SK-N-MC (cell line): ENCODE measurements at regions not wholly inside any gene's neighbourhood (a gene's known extent, or its start where the extent isn't known, plus 50 kb on each side); places are given as distances from the start of the nearest gene placed in this dataset.

Source experiments
- DNase-seq: peaks from one replicate; pipeline ENCODE4 v3.0.0-alpha.2; 2011; ENCODE audit warnings: low read depth, low spot score
- H3K27ac ChIP-seq: fragments of 200-600 bp; sonication (generic); 2 replicates; pipeline ENCODE4 v1.5.1; 2016; ENCODE audit warnings: mixed run types
- H3K36me3 ChIP-seq: fragments of 200-600 bp; sonication (generic); 2 replicates; pipeline ENCODE4 v1.6.1; 2017; ENCODE audit warnings: antibody characterized with exemption, low read length, mixed read lengths; ENCODE audit not compliant: insufficient read depth
- H3K4me3 ChIP-seq: fragments of 200-600 bp; sonication (generic); 2 replicates; pipeline ENCODE4 v1.5.1; 2016
- H3K9ac ChIP-seq: fragments of 200-600 bp; sonication (generic); 2 replicates; pipeline ENCODE4 v1.8.0; 2017; ENCODE audit warnings: mixed run types, mixed read lengths; ENCODE audit not compliant: insufficient read length
- H3K9me3 ChIP-seq: fragments of 200-600 bp; sonication (generic); 2 replicates; pipeline ENCODE4 v1.6.1; 2017; ENCODE audit warnings: low read depth, mild to moderate bottlenecking, antibody characterized with exemption, low read length, moderate library complexity, mixed read lengths
- EZH2 ChIP-seq: fragments of 200-600 bp; sonication (generic); IDR thresholded peaks from one replicate; pipeline ENCODE4 v1.6.1; 2017; ENCODE audit warnings: antibody characterized with exemption
- FOXP2 ChIP-seq: optimal IDR thresholded peaks from 2 replicates; pipeline ENCODE3; 2011; ENCODE audit warnings: mild to moderate bottlenecking, moderate library complexity; ENCODE audit not compliant: insufficient read depth; ENCODE audit errors: extremely low read length, control extremely low read depth
- POLR2AphosphoS5 ChIP-seq: IDR thresholded peaks from 2 replicates; pipeline ENCODE4 v1.6.1; 2012; ENCODE audit warnings: mild to moderate bottlenecking, low read depth, low read length, borderline replicate concordance

DNA sequence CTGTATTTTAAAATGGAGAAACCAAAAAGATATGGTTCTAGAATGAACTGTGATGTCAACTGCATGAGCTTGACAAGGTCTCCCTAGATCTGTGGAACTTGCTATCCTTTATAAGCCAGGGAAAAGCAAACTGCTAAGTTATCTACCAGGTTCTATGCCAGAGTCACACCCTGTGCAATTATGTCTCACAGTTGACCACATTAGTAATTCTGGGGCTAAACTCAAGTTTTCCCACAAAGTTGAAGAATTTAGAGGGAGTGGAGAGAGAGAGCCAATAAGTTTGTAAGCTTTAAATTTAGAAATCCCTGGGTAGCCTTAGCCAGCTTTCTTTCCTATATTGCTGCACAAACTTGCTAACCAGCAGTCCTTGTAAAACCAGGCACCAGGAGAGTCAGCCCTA lies 407.0 kb upstream of the SASH1 start:
- no peaks in the 10 kb centered on the region for H3K9me3 ChIP-seq
- H3K36me3 ChIP-seq, result no peaks in the 10 kb centered on the region
- H3K4me3 ChIP-seq, result no peak overlapping the region
- H3K27ac ChIP-seq, result no peak overlapping the region
- no peak overlapping the region for H3K9ac ChIP-seq
- DNase-seq, result no peak
- no peak for TF ChIP-seq FOXP2
- TF ChIP-seq EZH2, result no peak
- TF ChIP-seq POLR2AphosphoS5, result no peak

GRCh38 chr6:147936703-147937470 lies 405.8 kb upstream of the SASH1 start:
- no peaks in the 10 kb centered on the region for H3K36me3 ChIP-seq
- DNase-seq, result no peak
- H3K9ac ChIP-seq, result no peak overlapping the region
- H3K27ac ChIP-seq, result no peak overlapping the region
- TF ChIP-seq POLR2AphosphoS5, result no peak
- no peak for TF ChIP-seq EZH2
- TF ChIP-seq FOXP2, result no peak
- no peaks in the 10 kb centered on the region for H3K9me3 ChIP-seq
- H3K4me3 ChIP-seq, result no peak overlapping the region

- H3K4me3 ChIP-seq, result peak overlapping the region; percentile 71
- DNase-seq, result peak; percentile 78
- peak overlapping the region; percentile 68 for H3K9ac ChIP-seq
- H3K36me3 ChIP-seq, result no peaks in the 10 kb centered on the region
- H3K9me3 ChIP-seq, result no peaks in the 10 kb centered on the region
- H3K27ac ChIP-seq, result peak overlapping the region; percentile 97
- TF ChIP-seq EZH2 (no peak), FOXP2 (peak; percentile 97)
Observed at GRCh38 chr6:147941143-147941542, 401.5 kb upstream of the SASH1 start.

- Histone ChIP-seq H3K9me3 (no peaks in the 10 kb centered on the region), H3K27ac (peak overlapping the region; percentile 97), H3K9ac (no peak overlapping the region), H3K4me3 (no peak overlapping the region), H3K36me3 (no peaks in the 10 kb centered on the region)
- TF ChIP-seq POLR2AphosphoS5, result no peak
- no peak for TF ChIP-seq FOXP2
- no peak for TF ChIP-seq EZH2
- no peak for DNase-seq
Observed at GRCh38 chr6:147942363-147942762, 400.3 kb upstream of the SASH1 start.

DNA sequence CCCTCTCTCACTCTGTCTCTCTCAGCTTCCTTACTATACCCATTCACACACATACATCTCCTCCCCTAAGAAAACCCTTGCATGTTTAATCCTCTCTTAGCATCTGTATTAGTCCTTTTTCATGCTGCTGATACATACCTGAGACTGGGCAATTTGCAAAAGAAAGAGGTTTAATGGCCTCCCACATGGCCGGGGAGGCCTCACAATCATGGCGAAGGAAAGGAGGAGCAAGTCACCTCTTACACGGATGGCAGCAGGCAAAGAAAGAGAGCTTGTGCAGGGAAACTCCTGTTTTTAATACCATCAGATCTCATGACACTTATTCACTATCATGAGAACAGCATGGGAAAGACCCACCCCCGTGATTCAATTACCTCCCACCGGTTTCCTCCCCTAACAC lies 398.5 kb upstream of the SASH1 start:
- TF ChIP-seq EZH2 (no peak), FOXP2 (no peak), POLR2AphosphoS5 (no peak)
- H3K27ac ChIP-seq, result no peak overlapping the region

GRCh38 chr6:147947521-147947920 lies 395.1 kb upstream of the SASH1 start:
- Histone ChIP-seq H3K9ac (peak overlapping the region; percentile 43), H3K4me3 (peak overlapping the region; percentile 73), H3K27ac (peak overlapping the region; percentile 81), H3K36me3 (no peaks in the 10 kb centered on the region), H3K9me3 (no peaks in the 10 kb centered on the region)
- TF ChIP-seq FOXP2 (no peak), EZH2 (no peak), POLR2AphosphoS5 (no peak)
- no peak for DNase-seq

More for the DNA sequence above, 398.5 kb upstream of the SASH1 start:
- Histone ChIP-seq H3K9ac (no peak overlapping the region), H3K9me3 (no peaks in the 10 kb centered on the region), H3K36me3 (no peaks in the 10 kb centered on the region), H3K4me3 (no peak overlapping the region)
- no peak for DNase-seq

DNA sequence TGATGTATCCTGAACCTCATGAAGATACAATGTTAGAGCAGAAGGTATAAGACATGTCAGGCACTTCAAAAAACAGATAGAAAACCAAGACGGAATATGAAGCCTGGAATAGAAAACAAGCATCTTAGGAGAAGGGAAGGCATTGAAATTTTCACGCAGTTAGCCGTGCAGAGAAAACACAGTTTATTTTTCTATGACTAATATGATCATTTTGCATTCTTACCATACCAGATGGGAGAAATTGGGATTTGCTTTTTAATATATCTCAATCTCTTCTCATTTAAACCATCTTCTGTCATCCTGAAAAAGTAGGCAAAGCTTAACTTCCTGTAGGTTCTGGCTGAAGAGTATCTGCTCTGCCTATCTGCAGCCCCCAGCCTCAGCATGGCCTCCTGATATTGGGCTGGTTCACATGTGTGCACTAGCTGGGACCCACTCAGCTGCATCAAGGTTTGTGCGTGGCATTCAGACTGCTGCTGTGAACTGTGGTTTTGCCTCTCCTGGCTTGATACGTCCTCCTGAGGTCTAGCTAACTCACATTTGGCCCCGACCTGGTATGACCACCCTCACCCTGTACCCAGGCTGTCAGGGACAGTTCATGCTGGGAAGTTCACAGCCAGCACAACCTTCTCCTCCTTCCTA lies 392.5 kb upstream of the SASH1 start:
- Histone ChIP-seq H3K4me3 (no peak overlapping the region), H3K36me3 (no peaks in the 10 kb centered on the region), H3K27ac (no peak overlapping the region), H3K9ac (no peak overlapping the region), H3K9me3 (no peaks in the 10 kb centered on the region)
- TF ChIP-seq FOXP2 (no peak), EZH2 (no peak), POLR2AphosphoS5 (no peak)
- DNase-seq, result no peak

DNA sequence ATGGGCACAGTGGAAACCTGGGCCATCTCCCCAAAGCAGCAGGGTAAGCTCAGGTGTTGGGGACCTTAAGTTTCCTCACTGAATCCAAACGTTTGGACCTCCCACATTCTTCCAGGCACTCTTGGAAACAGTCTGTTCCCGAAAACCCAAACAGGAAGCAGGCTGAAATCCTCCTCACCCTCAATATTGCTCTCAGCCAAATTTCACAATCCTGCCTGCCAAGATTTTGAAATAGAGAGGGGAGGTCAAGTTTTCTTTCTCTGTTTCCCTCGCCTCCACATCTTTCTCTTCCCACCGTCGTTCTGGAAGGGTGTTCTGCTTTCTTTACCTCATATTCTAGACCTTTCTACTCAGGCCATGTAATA lies 392.0 kb upstream of the SASH1 start:
- Histone ChIP-seq H3K27ac (no peak overlapping the region), H3K4me3 (no peak overlapping the region), H3K9me3 (no peaks in the 10 kb centered on the region), H3K36me3 (no peaks in the 10 kb centered on the region), H3K9ac (no peak overlapping the region)
- TF ChIP-seq POLR2AphosphoS5, result no peak
- TF ChIP-seq FOXP2, result no peak
- no peak for TF ChIP-seq EZH2
- DNase-seq, result no peak

- Histone ChIP-seq H3K27ac (no peak overlapping the region), H3K36me3 (no peaks in the 10 kb centered on the region), H3K9ac (no peak overlapping the region), H3K9me3 (no peaks in the 10 kb centered on the region), H3K4me3 (no peak overlapping the region)
- DNase-seq, result no peak
- TF ChIP-seq EZH2, result no peak
Observed at GRCh38 chr6:147951726-147952125, 390.9 kb upstream of the SASH1 start.
